ENCODE measurements at regions not wholly inside any gene's neighbourhood (a gene's known extent, or its start where the extent isn't known, plus 50 kb on each side); places are given as distances from the start of the nearest gene placed in this dataset.

GRCh38 chr2:235199128-235199527, 247.3 kb downstream of the SH3BP4 start:
- Histone ChIP-seq H3K9ac (ENCODE audit: low read length in 2 of 2) (no peak overlapping the region), H3K27ac (ENCODE audit: low read length) (no peak overlapping the region), H3K36me3 (ENCODE audit: control insufficient read depth in 2 of 2, insufficient read depth in 2 of 2, low read length in 2 of 2) (no peaks in the 10 kb centered on the region), H3K9me3 (ENCODE audit: control insufficient read depth in 2 of 2, low read length in 2 of 2) (no peaks in the 10 kb centered on the region), H3K27me3 (ENCODE audit: control insufficient read depth in 1 of 2, insufficient read depth in 2 of 2, low read length in 2 of 2) (peaks cover 0 to 4% of the 10 kb centered on the region in 2 donors), H3K4me3 (ENCODE audit: low read length in 2 of 2) (no peak overlapping the region), H3K4me1 (ENCODE audit: control insufficient read depth, insufficient read depth, low read length) (no peaks in the 10 kb centered on the region)

GRCh38 chr2:235200216-235200615, 248.4 kb downstream of the SH3BP4 start:
- Histone ChIP-seq H3K27me3 (ENCODE audit: control insufficient read depth in 1 of 2, insufficient read depth in 2 of 2, low read length in 2 of 2) (peaks cover 0 to 4% of the 10 kb centered on the region in 2 donors), H3K4me1 (ENCODE audit: control insufficient read depth, insufficient read depth, low read length) (peaks cover 4% of the 10 kb centered on the region), H3K9ac (ENCODE audit: low read length in 2 of 2) (no peak overlapping the region), H3K27ac (ENCODE audit: low read length) (no peak overlapping the region), H3K36me3 (ENCODE audit: control insufficient read depth in 2 of 2, insufficient read depth in 2 of 2, low read length in 2 of 2) (no peaks in the 10 kb centered on the region), H3K4me3 (ENCODE audit: low read length in 2 of 2) (no peak overlapping the region), H3K9me3 (ENCODE audit: control insufficient read depth in 2 of 2, low read length in 2 of 2) (no peaks in the 10 kb centered on the region)

- Histone ChIP-seq H3K27me3 (ENCODE audit: control insufficient read depth in 1 of 2, insufficient read depth in 2 of 2, low read length in 2 of 2) (peaks cover 0 to 5% of the 10 kb centered on the region in 2 donors), H3K4me1 (ENCODE audit: control insufficient read depth, insufficient read depth, low read length) (peaks cover 4% of the 10 kb centered on the region), H3K27ac (ENCODE audit: low read length) (no peak overlapping the region), H3K4me3 (ENCODE audit: low read length in 2 of 2) (no peak overlapping the region), H3K36me3 (ENCODE audit: control insufficient read depth in 2 of 2, insufficient read depth in 2 of 2, low read length in 2 of 2) (no peaks in the 10 kb centered on the region), H3K9ac (ENCODE audit: low read length in 2 of 2) (no peak overlapping the region), H3K9me3 (ENCODE audit: control insufficient read depth in 2 of 2, low read length in 2 of 2) (no peaks in the 10 kb centered on the region)
Observed at GRCh38 chr2:235201756-235202155, 249.9 kb downstream of the SH3BP4 start.

GRCh38 chr2:235204948-235205347, 253.1 kb downstream of the SH3BP4 start:
- Histone ChIP-seq H3K4me3 (ENCODE audit: low read length in 2 of 2) (no peak overlapping the region), H3K9me3 (ENCODE audit: control insufficient read depth in 2 of 2, low read length in 2 of 2) (no peaks in the 10 kb centered on the region), H3K36me3 (ENCODE audit: control insufficient read depth in 2 of 2, insufficient read depth in 2 of 2, low read length in 2 of 2) (no peaks in the 10 kb centered on the region), H3K4me1 (ENCODE audit: control insufficient read depth, insufficient read depth, low read length) (peaks cover 4% of the 10 kb centered on the region), H3K27me3 (ENCODE audit: control insufficient read depth in 1 of 2, insufficient read depth in 2 of 2, low read length in 2 of 2) (peaks cover 0 to 6% of the 10 kb centered on the region in 2 donors), H3K9ac (ENCODE audit: low read length in 2 of 2) (no peak overlapping the region), H3K27ac (ENCODE audit: low read length) (no peak overlapping the region)

- no peak overlapping the region for H3K27ac ChIP-seq (ENCODE audit: low read length)
- H3K9me3 ChIP-seq (ENCODE audit: control insufficient read depth in 2 of 2, low read length in 2 of 2) = no peaks in the 10 kb centered on the region
- H3K36me3 ChIP-seq (ENCODE audit: control insufficient read depth in 2 of 2, insufficient read depth in 2 of 2, low read length in 2 of 2) = no peaks in the 10 kb centered on the region
- H3K4me1 ChIP-seq (ENCODE audit: control insufficient read depth, insufficient read depth, low read length) = peaks cover 4% of the 10 kb centered on the region
- H3K27me3 ChIP-seq (ENCODE audit: control insufficient read depth in 1 of 2, insufficient read depth in 2 of 2, low read length in 2 of 2) = peaks cover 0 to 5% of the 10 kb centered on the region in 2 donors
- H3K4me3 ChIP-seq (ENCODE audit: low read length in 2 of 2) = no peak overlapping the region
- H3K9ac ChIP-seq (ENCODE audit: low read length in 2 of 2) = no peak overlapping the region
Observed at GRCh38 chr2:235206399-235206798, 254.6 kb downstream of the SH3BP4 start.

- Histone ChIP-seq H3K9me3 (ENCODE audit: control insufficient read depth in 2 of 2, low read length in 2 of 2) (no peaks in the 10 kb centered on the region), H3K27me3 (ENCODE audit: control insufficient read depth in 1 of 2, insufficient read depth in 2 of 2, low read length in 2 of 2) (peaks cover 0 to 5% of the 10 kb centered on the region in 2 donors), H3K4me3 (ENCODE audit: low read length in 2 of 2) (no peak overlapping the region), H3K9ac (ENCODE audit: low read length in 2 of 2) (no peak overlapping the region), H3K27ac (ENCODE audit: low read length) (no peak overlapping the region), H3K36me3 (ENCODE audit: control insufficient read depth in 2 of 2, insufficient read depth in 2 of 2, low read length in 2 of 2) (no peaks in the 10 kb centered on the region), H3K4me1 (ENCODE audit: control insufficient read depth, insufficient read depth, low read length) (peaks cover 4% of the 10 kb centered on the region)
Observed at GRCh38 chr2:235206980-235207579, 255.3 kb downstream of the SH3BP4 start.

- no peak overlapping the region for H3K4me3 ChIP-seq (ENCODE audit: low read length in 2 of 2)
- H3K9ac ChIP-seq (ENCODE audit: low read length in 2 of 2) = no peak overlapping the region
- H3K9me3 ChIP-seq (ENCODE audit: control insufficient read depth in 2 of 2, low read length in 2 of 2) = no peaks in the 10 kb centered on the region
- peaks cover 0 to 5% of the 10 kb centered on the region in 2 donors for H3K27me3 ChIP-seq (ENCODE audit: control insufficient read depth in 1 of 2, insufficient read depth in 2 of 2, low read length in 2 of 2)
- H3K4me1 ChIP-seq (ENCODE audit: control insufficient read depth, insufficient read depth, low read length) = no peaks in the 10 kb centered on the region
- H3K36me3 ChIP-seq (ENCODE audit: control insufficient read depth in 2 of 2, insufficient read depth in 2 of 2, low read length in 2 of 2) = no peaks in the 10 kb centered on the region
- H3K27ac ChIP-seq (ENCODE audit: low read length) = no peak overlapping the region
Observed at GRCh38 chr2:235211056-235211455, 259.2 kb downstream of the SH3BP4 start.

- Histone ChIP-seq H3K27ac (ENCODE audit: low read length) (no peak overlapping the region), H3K36me3 (ENCODE audit: control insufficient read depth in 2 of 2, insufficient read depth in 2 of 2, low read length in 2 of 2) (no peaks in the 10 kb centered on the region), H3K4me1 (ENCODE audit: control insufficient read depth, insufficient read depth, low read length) (no peaks in the 10 kb centered on the region), H3K9ac (ENCODE audit: low read length in 2 of 2) (no peak overlapping the region), H3K9me3 (ENCODE audit: control insufficient read depth in 2 of 2, low read length in 2 of 2) (no peaks in the 10 kb centered on the region), H3K27me3 (ENCODE audit: control insufficient read depth in 1 of 2, insufficient read depth in 2 of 2, low read length in 2 of 2) (peaks cover 0 to 5% of the 10 kb centered on the region in 2 donors), H3K4me3 (ENCODE audit: low read length in 2 of 2) (no peak overlapping the region)
Observed at GRCh38 chr2:235212501-235213158, 260.8 kb downstream of the SH3BP4 start.

- Histone ChIP-seq H3K27ac (ENCODE audit: low read length) (no peak overlapping the region), H3K4me3 (ENCODE audit: low read length in 2 of 2) (no peak overlapping the region), H3K4me1 (ENCODE audit: control insufficient read depth, insufficient read depth, low read length) (no peaks in the 10 kb centered on the region), H3K27me3 (ENCODE audit: control insufficient read depth in 1 of 2, insufficient read depth in 2 of 2, low read length in 2 of 2) (peaks cover 0 to 3% of the 10 kb centered on the region in 2 donors), H3K9ac (ENCODE audit: low read length in 2 of 2) (no peak overlapping the region), H3K36me3 (ENCODE audit: control insufficient read depth in 2 of 2, insufficient read depth in 2 of 2, low read length in 2 of 2) (no peaks in the 10 kb centered on the region), H3K9me3 (ENCODE audit: control insufficient read depth in 2 of 2, low read length in 2 of 2) (no peaks in the 10 kb centered on the region)
Observed at GRCh38 chr2:235215248-235215647, 263.4 kb downstream of the SH3BP4 start.

GRCh38 chr2:235216901-235217300, 265.1 kb downstream of the SH3BP4 start:
- Histone ChIP-seq H3K27ac (ENCODE audit: low read length) (no peak overlapping the region), H3K27me3 (ENCODE audit: control insufficient read depth in 1 of 2, insufficient read depth in 2 of 2, low read length in 2 of 2) (peaks cover 0 to 3% of the 10 kb centered on the region in 2 donors), H3K9me3 (ENCODE audit: control insufficient read depth in 2 of 2, low read length in 2 of 2) (no peaks in the 10 kb centered on the region), H3K9ac (ENCODE audit: low read length in 2 of 2) (no peak overlapping the region), H3K4me3 (ENCODE audit: low read length in 2 of 2) (no peak overlapping the region), H3K36me3 (ENCODE audit: control insufficient read depth in 2 of 2, insufficient read depth in 2 of 2, low read length in 2 of 2) (no peaks in the 10 kb centered on the region), H3K4me1 (ENCODE audit: control insufficient read depth, insufficient read depth, low read length) (no peaks in the 10 kb centered on the region)

GRCh38 chr2:235217846-235218245, 266.0 kb downstream of the SH3BP4 start:
- Histone ChIP-seq H3K27ac (ENCODE audit: low read length) (no peak overlapping the region), H3K36me3 (ENCODE audit: control insufficient read depth in 2 of 2, insufficient read depth in 2 of 2, low read length in 2 of 2) (no peaks in the 10 kb centered on the region), H3K9ac (ENCODE audit: low read length in 2 of 2) (no peak overlapping the region), H3K27me3 (ENCODE audit: control insufficient read depth in 1 of 2, insufficient read depth in 2 of 2, low read length in 2 of 2) (peaks cover 0 to 2% of the 10 kb centered on the region in 2 donors), H3K4me3 (ENCODE audit: low read length in 2 of 2) (no peak overlapping the region), H3K9me3 (ENCODE audit: control insufficient read depth in 2 of 2, low read length in 2 of 2) (no peaks in the 10 kb centered on the region), H3K4me1 (ENCODE audit: control insufficient read depth, insufficient read depth, low read length) (no peaks in the 10 kb centered on the region)
